PC-9 (cell line): ENCODE measurements at regions not wholly inside any gene's neighbourhood (a gene's known extent, or its start where the extent isn't known, plus 50 kb on each side); places are given as distances from the start of the nearest gene placed in this dataset.

Experiments used
- BruUV-seq: library from RNA; stranded (reverse); fragments of 400-500 nt; replicated peaks from 2 replicates; lab custom pipeline; 2021; lab: Mats Ljungman, UMichigan
- CTCF ChIA-PET: fragments of 300-600 bp; sonication (Branson Sonifier 250); formaldehyde crosslinking; loops from one replicate; lab custom pipeline; 2022; ENCODE audit warnings: antibody characterized with exemption; lab: Charles Lee
- POLR2A ChIA-PET: fragments of 300-600 bp; sonication (Branson Sonifier 250); formaldehyde crosslinking; loops from one replicate; lab custom pipeline; 2022; ENCODE audit warnings: antibody characterized with exemption; ENCODE audit not compliant: unreplicated experiment; lab: Charles Lee
- DNase-seq, 2 experiments: peaks; one replicate each; pipeline versions ENCODE4 v3.0.0 to v3.0.0-alpha.2; 2015 to 2022; ENCODE audit warnings: mixed read lengths in 1 of 2
- H2AFZ ChIP-seq: fragments of 200-600 bp; sonication (generic); 2 replicates; pipeline ENCODE4 v1.8.1; 2017; ENCODE audit warnings: antibody characterized with exemption
- H3F3A ChIP-seq: fragments of 200-600 bp; sonication (generic); 2 replicates; pipeline ENCODE4 v1.8.1; 2017; ENCODE audit warnings: antibody characterized with exemption, mild to moderate bottlenecking, low read depth; ENCODE audit not compliant: insufficient read depth
- H3K27ac ChIP-seq: fragments of 200-600 bp; sonication (generic); 2 replicates; pipeline ENCODE4 v1.6.1; 2016; ENCODE audit warnings: mixed run types
- H3K27me3 ChIP-seq: fragments of 200-600 bp; sonication (generic); 2 replicates; pipeline ENCODE4 v1.6.1; 2016; ENCODE audit warnings: low read depth, mixed run types; ENCODE audit not compliant: insufficient read depth
- H3K36me3 ChIP-seq: fragments of 200-600 bp; sonication (generic); 2 replicates; pipeline ENCODE4 v1.6.1; 2016; ENCODE audit warnings: low read depth, mixed run types
- H3K4me1 ChIP-seq: fragments of 200-600 bp; sonication (generic); replicated peaks from 2 replicates; pipeline ENCODE4 v1.6.1; 2016; ENCODE audit warnings: mixed run types; ENCODE audit not compliant: insufficient read depth
- H3K4me2 ChIP-seq: fragments of 200-600 bp; sonication (generic); 2 replicates; pipeline ENCODE4 v1.6.1; 2017; ENCODE audit warnings: mixed run types
- H3K4me3 ChIP-seq: fragments of 200-600 bp; sonication (generic); 2 replicates; pipeline ENCODE4 v1.6.1; 2016; ENCODE audit warnings: mixed run types
- H3K79me2 ChIP-seq: fragments of 200-600 bp; sonication (generic); 2 replicates; pipeline ENCODE4 v1.6.1; 2017; ENCODE audit warnings: low read depth, mixed run types
- H3K9me2 ChIP-seq: fragments of 200-600 bp; sonication (generic); 2 replicates; pipeline ENCODE4 v1.8.1; 2017; ENCODE audit warnings: mild to moderate bottlenecking; ENCODE audit not compliant: insufficient read depth
- H3K9me3 ChIP-seq: fragments of 200-600 bp; sonication (generic); 2 replicates; pipeline ENCODE4 v1.8.1; 2016; ENCODE audit warnings: low read depth; ENCODE audit not compliant: insufficient read depth
- H4K20me1 ChIP-seq: fragments of 200-600 bp; sonication (generic); 2 replicates; pipeline ENCODE4 v1.8.1; 2017; ENCODE audit not compliant: insufficient read depth
- CTCF ChIP-seq: fragments of 200-600 bp; sonication (generic); conservative IDR thresholded peaks from 2 replicates; pipeline ENCODE4 v1.6.1; 2017; ENCODE audit warnings: mixed run types, antibody characterized with exemption, mild to moderate bottlenecking, moderate library complexity
- EZH2 ChIP-seq: fragments of 200-600 bp; sonication (generic); IDR thresholded peaks from 2 replicates; pipeline ENCODE4 v1.8.0; 2017; ENCODE audit warnings: antibody characterized with exemption, low read depth
- intact Hi-C: fragments of 100-400 bp; cut with micrococcal nuclease; formaldehyde crosslinking; loops from one replicate; pipeline ENCODE4 v1.10.0; 2022; ENCODE audit not compliant: unreplicated experiment

- no peaks in the 10 kb centered on the region for H3K27me3 ChIP-seq
- TF ChIP-seq CTCF (no peak), EZH2 (no peak)
- no peaks in the 10 kb centered on the region for H3K79me2 ChIP-seq
- ChIA-PET CTCF (no interaction called here), POLR2A (no interaction called here)
- BruUV-seq = no TSS peak
- no peak overlapping the region for H2AFZ ChIP-seq
- no peak overlapping the region for H3K4me2 ChIP-seq
- H3K36me3 ChIP-seq = no peaks in the 10 kb centered on the region
- no peaks in the 10 kb centered on the region for H3K9me2 ChIP-seq
- DNase-seq = peak in 1 of 2 experiments; percentile 59
- H3K4me3 ChIP-seq = no peak overlapping the region
- H4K20me1 ChIP-seq = no peaks in the 10 kb centered on the region
- peaks cover 13% of the 10 kb centered on the region for H3F3A ChIP-seq
- H3K27ac ChIP-seq = 0 out of 2 replicates have a peak overlapping the region, but pooled peaks have one; percentile 7
- intact Hi-C loops = no loop called here
- H3K9me3 ChIP-seq = peaks cover 24% of the 10 kb centered on the region
- peaks cover 29% of the 10 kb centered on the region for H3K4me1 ChIP-seq
Measured at GRCh38 chr5:40399349-40399748, 280.4 kb upstream of the PTGER4 start.

GRCh38 chr5:40397976-40398375, 281.7 kb upstream of the PTGER4 start:
- H3K27ac ChIP-seq = no peak overlapping the region
- ChIA-PET CTCF (no interaction called here), POLR2A (no interaction called here)
- no peak overlapping the region for H3K4me2 ChIP-seq
- no peaks in the 10 kb centered on the region for H3K9me2 ChIP-seq
- DNase-seq = no peak
- H3K79me2 ChIP-seq = no peaks in the 10 kb centered on the region
- H3K27me3 ChIP-seq = no peaks in the 10 kb centered on the region
- H3K4me3 ChIP-seq = no peak overlapping the region
- H4K20me1 ChIP-seq = no peaks in the 10 kb centered on the region
- no TSS peak for BruUV-seq
- intact Hi-C loops = no loop called here
- TF ChIP-seq CTCF = no peak
- TF ChIP-seq EZH2 = no peak
- peaks cover 19% of the 10 kb centered on the region for H3K9me3 ChIP-seq
- peaks cover 13% of the 10 kb centered on the region for H3F3A ChIP-seq
- peaks cover 28% of the 10 kb centered on the region for H3K4me1 ChIP-seq
- no peak overlapping the region for H2AFZ ChIP-seq
- no peaks in the 10 kb centered on the region for H3K36me3 ChIP-seq

- TF ChIP-seq EZH2 (no peak), CTCF (no peak)
- POLR2A ChIA-PET = no interaction called here
- intact Hi-C loops = no loop called here
Measured at GRCh38 chr5:40397091-40397490, 282.6 kb upstream of the PTGER4 start.

More at GRCh38 chr5:40397091-40397490, 282.6 kb upstream of the PTGER4 start:
- Histone ChIP-seq H3K4me3 (no peak overlapping the region), H3F3A (peaks cover 11% of the 10 kb centered on the region), H3K27ac (no peak overlapping the region), H3K4me2 (no peak overlapping the region), H3K36me3 (no peaks in the 10 kb centered on the region), H4K20me1 (no peaks in the 10 kb centered on the region), H3K79me2 (no peaks in the 10 kb centered on the region), H3K9me3 (peaks cover 17% of the 10 kb centered on the region), H3K9me2 (no peaks in the 10 kb centered on the region), H2AFZ (no peak overlapping the region), H3K27me3 (no peaks in the 10 kb centered on the region), H3K4me1 (peaks cover 24% of the 10 kb centered on the region)
- no peak for DNase-seq
- CTCF ChIA-PET = no interaction called here
- BruUV-seq = no TSS peak
